HEK293 (cell line): ENCODE measurements at regions not wholly inside any gene's neighbourhood (a gene's known extent, or its start where the extent isn't known, plus 50 kb on each side); places are given as distances from the start of the nearest gene placed in this dataset.

ENCODE experiments used
- CTCF ChIP-seq: fragments of 450-650 bp; formaldehyde crosslinking; IDR thresholded peaks from 2 replicates; pipeline ENCODE4 v1.5.1; 2016; ENCODE audit warnings: missing biosample characterization, missing genetic modification characterization
- INSM2 ChIP-seq: fragments of 450-650 bp; formaldehyde crosslinking; IDR thresholded peaks from 2 replicates; pipeline ENCODE4 v1.5.1; 2016; ENCODE audit warnings: missing biosample characterization, missing genetic modification characterization
- KLF1 ChIP-seq: fragments of 450-650 bp; formaldehyde crosslinking; IDR thresholded peaks from 2 replicates; pipeline ENCODE4 v1.5.1; 2016; ENCODE audit warnings: missing biosample characterization, missing genetic modification characterization
- SP2 ChIP-seq: fragments of 450-650 bp; formaldehyde crosslinking; IDR thresholded peaks from 2 replicates; pipeline ENCODE4 v1.5.1; 2016; ENCODE audit warnings: missing biosample characterization, missing genetic modification characterization
- ZBTB10 ChIP-seq: fragments of 450-650 bp; formaldehyde crosslinking; IDR thresholded peaks from 2 replicates; pipeline ENCODE4 v1.5.1; 2016; ENCODE audit warnings: missing biosample characterization, missing genetic modification characterization
- ZNF311 ChIP-seq: fragments of 450-650 bp; formaldehyde crosslinking; IDR thresholded peaks from 2 replicates; pipeline ENCODE4 v1.5.1; 2017; ENCODE audit warnings: missing biosample characterization, missing genetic modification characterization, borderline replicate concordance
- ZNF518A ChIP-seq: fragments of 450-650 bp; formaldehyde crosslinking; conservative IDR thresholded peaks from 2 replicates; pipeline ENCODE4 v1.5.1; 2016; ENCODE audit warnings: low read depth, missing biosample characterization, missing genetic modification characterization

DNA sequence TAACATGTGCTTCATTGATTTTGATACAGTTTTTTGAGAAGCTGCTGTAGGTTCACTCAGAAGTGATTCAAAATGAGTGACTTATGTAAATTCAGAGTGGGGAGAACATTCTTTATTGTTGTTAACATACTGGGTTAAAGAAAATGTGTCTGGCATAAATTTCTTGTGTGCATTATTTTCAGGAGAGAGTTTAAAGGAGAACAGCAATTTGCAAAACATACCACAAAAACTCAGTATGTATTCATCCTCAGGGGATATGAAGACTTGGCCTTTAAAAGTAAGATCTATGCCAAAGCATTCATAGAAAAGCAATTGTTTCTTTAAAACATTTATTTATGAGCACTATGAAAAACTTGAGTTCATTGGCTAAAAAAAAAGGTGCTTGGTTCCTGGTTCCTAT is 1089.8 kb downstream of the ROBO2 start:
- TF ChIP-seq CTCF (tag by site-specific recombination) (no peak), ZNF518A (tag by site-specific recombination) (no peak), ZNF311 (tag by site-specific recombination) (no peak), KLF1 (no peak), INSM2 (tag by site-specific recombination) (no peak), SP2 (tag by site-specific recombination) (no peak), ZBTB10 (tag by site-specific recombination) (no peak)
